ENCODE measurements at regions not wholly inside any gene's neighbourhood (a gene's known extent, or its start where the extent isn't known, plus 50 kb on each side); places are given as distances from the start of the nearest gene placed in this dataset.
"Not testable (repeated sequence)": the region's sequence is repeated elsewhere in the genome, so short reads cannot be mapped to it uniquely, and the experiment has no call there.

GRCh38 chrX:106220177-106220576 lies 52.1 kb downstream of the PWWP3B start:
- DNase-seq (ENCODE audit: low read depth in 1 of 2, low spot score in 1 of 2), result no peak

- DNase-seq (ENCODE audit: low read depth in 1 of 2, low spot score in 1 of 2), result no peak
These were observed 75.3 kb downstream of the PWWP3B start for GRCh38 chrX:106243376-106243775.

GRCh38 chrX:106246511-106246910 lies 78.4 kb downstream of the PWWP3B start:
- no peak for DNase-seq (ENCODE audit: low read depth in 1 of 2, low spot score in 1 of 2)

- DNase-seq (ENCODE audit: low read depth in 1 of 2, low spot score in 1 of 2), result no peak
These were observed 79.1 kb downstream of the PWWP3B start for GRCh38 chrX:106247162-106247561.

GRCh38 chrX:106249706-106250379 lies 81.7 kb downstream of the PWWP3B start:
- no peak for DNase-seq (ENCODE audit: low read depth in 1 of 2, low spot score in 1 of 2)

GRCh38 chrX:106263817-106264216 lies 95.7 kb downstream of the PWWP3B start:
- no peak for DNase-seq (ENCODE audit: low read depth in 1 of 2, low spot score in 1 of 2)

GRCh38 chrX:106273947-106274587 lies 106.0 kb downstream of the PWWP3B start:
- not testable (repeated sequence) for DNase-seq (ENCODE audit: low read depth in 1 of 2, low spot score in 1 of 2)

- not testable (repeated sequence) for DNase-seq (ENCODE audit: low read depth in 1 of 2, low spot score in 1 of 2)
These were observed 107.1 kb downstream of the PWWP3B start for GRCh38 chrX:106275172-106275571.

- no peak for DNase-seq (ENCODE audit: low read depth in 1 of 2, low spot score in 1 of 2)
These were observed 110.8 kb downstream of the PWWP3B start for GRCh38 chrX:106278951-106279350.

GRCh38 chrX:106281383-106281782 lies 113.3 kb downstream of the PWWP3B start:
- DNase-seq (ENCODE audit: low read depth in 1 of 2, low spot score in 1 of 2), result no peak

- no peak for DNase-seq (ENCODE audit: low read depth in 1 of 2, low spot score in 1 of 2)
These were observed 115.7 kb downstream of the PWWP3B start for GRCh38 chrX:106283841-106284240.

GRCh38 chrX:106284431-106285025 lies 116.4 kb downstream of the PWWP3B start:
- no peak for DNase-seq (ENCODE audit: low read depth in 1 of 2, low spot score in 1 of 2)

GRCh38 chrX:106286053-106286650 lies 118.0 kb downstream of the PWWP3B start:
- DNase-seq (ENCODE audit: low read depth in 1 of 2, low spot score in 1 of 2), result no peak

GRCh38 chrX:106290778-106291177 lies 122.7 kb downstream of the PWWP3B start:
- DNase-seq (ENCODE audit: low read depth in 1 of 2, low spot score in 1 of 2), result not testable (repeated sequence)

- DNase-seq (ENCODE audit: low read depth in 1 of 2, low spot score in 1 of 2), result not testable (repeated sequence)
These were observed 123.8 kb downstream of the PWWP3B start for GRCh38 chrX:106291779-106292390.

GRCh38 chrX:106300239-106300638 lies 132.1 kb downstream of the PWWP3B start:
- DNase-seq (ENCODE audit: low read depth in 1 of 2, low spot score in 1 of 2), result no peak

- no peak for DNase-seq (ENCODE audit: low read depth in 1 of 2, low spot score in 1 of 2)
These were observed 132.6 kb downstream of the PWWP3B start for GRCh38 chrX:106300656-106301055.

GRCh38 chrX:106302304-106302703 lies 134.2 kb downstream of the PWWP3B start:
- no peak for DNase-seq (ENCODE audit: low read depth in 1 of 2, low spot score in 1 of 2)

GRCh38 chrX:106306391-106306947 lies 138.4 kb downstream of the PWWP3B start:
- DNase-seq (ENCODE audit: low read depth in 1 of 2, low spot score in 1 of 2), result no peak

- DNase-seq (ENCODE audit: low read depth in 1 of 2, low spot score in 1 of 2), result no peak
These were observed 155.3 kb downstream of the PWWP3B start for GRCh38 chrX:106323357-106323756.

- no peak for DNase-seq (ENCODE audit: low read depth in 1 of 2, low spot score in 1 of 2)
These were observed 163.5 kb downstream of the PWWP3B start for GRCh38 chrX:106331606-106332005.
